Epidermal melanocyte (primary cell): ENCODE measurements at regions not wholly inside any gene's neighbourhood (a gene's known extent, or its start where the extent isn't known, plus 50 kb on each side); places are given as distances from the start of the nearest gene placed in this dataset.

Experiments
- DNase-seq: peaks from one replicate; pipeline ENCODE4 v3.0.0; 2011; ENCODE audit warnings: low spot score; ENCODE audit not compliant: insufficient read length

- DNase-seq: no peak
These were observed 65.2 kb upstream of the ZNF469 start for GRCh38 chr16:88317613-88317965.

GRCh38 chr16:88318051-88318450 lies 64.7 kb upstream of the ZNF469 start:
- no peak for DNase-seq

- no peak for DNase-seq
These were observed 64.2 kb upstream of the ZNF469 start for GRCh38 chr16:88318521-88318920.

- DNase-seq: no peak
These were observed 63.4 kb upstream of the ZNF469 start for GRCh38 chr16:88319116-88319965.

GRCh38 chr16:88320947-88321634 lies 61.7 kb upstream of the ZNF469 start:
- DNase-seq: no peak

- no peak for DNase-seq
These were observed 60.9 kb upstream of the ZNF469 start for GRCh38 chr16:88321635-88322499.

GRCh38 chr16:88322500-88322970 lies 60.2 kb upstream of the ZNF469 start:
- DNase-seq: no peak

GRCh38 chr16:88323041-88323440 lies 59.7 kb upstream of the ZNF469 start:
- no peak for DNase-seq

GRCh38 chr16:88323546-88324330 lies 59.0 kb upstream of the ZNF469 start:
- no peak for DNase-seq

- no peak for DNase-seq
These were observed 57.5 kb upstream of the ZNF469 start for GRCh38 chr16:88325087-88325750.

GRCh38 chr16:88325976-88326375 lies 56.8 kb upstream of the ZNF469 start:
- DNase-seq: no peak

GRCh38 chr16:88326611-88327485 lies 55.9 kb upstream of the ZNF469 start:
- no peak for DNase-seq

GRCh38 chr16:88327561-88328312 lies 55.0 kb upstream of the ZNF469 start:
- no peak for DNase-seq

- DNase-seq: no peak
These were observed 54.3 kb upstream of the ZNF469 start for GRCh38 chr16:88328313-88328980.

- no peak for DNase-seq
These were observed 52.7 kb upstream of the ZNF469 start for GRCh38 chr16:88329726-88330700.

GRCh38 chr16:88330971-88331890 lies 51.5 kb upstream of the ZNF469 start:
- no peak for DNase-seq
